ENCODE measurements at regions not wholly inside any gene's neighbourhood (a gene's known extent, or its start where the extent isn't known, plus 50 kb on each side); places are given as distances from the start of the nearest gene placed in this dataset.

- H3K4me3 ChIP-seq (ENCODE audit: low read depth, low read length, poor library complexity, severe bottlenecking), result no peak overlapping the region
- BruUV-seq (replicated peaks), result no TSS peak
- TF ChIP-seq CTCF (conservative IDR thresholded peaks at IDR 0.05; ENCODE audit: low read length), result no peak
- no peak for TF ChIP-seq EZH2phosphoT487 (IDR thresholded peaks at IDR 0.05; ENCODE audit: borderline replicate concordance, low read depth, low read length)
- no peak overlapping the region for H3K27ac ChIP-seq (ENCODE audit: low read depth, low read length, poor library complexity, severe bottlenecking)
- no peaks in the 10 kb centered on the region for H3K4me1 ChIP-seq (ENCODE audit: insufficient read depth, low read length, poor library complexity, severe bottlenecking)
- no peaks in the 10 kb centered on the region for H3K79me2 ChIP-seq (ENCODE audit: insufficient read depth, low read depth, low read length)
- H3K36me3 ChIP-seq (ENCODE audit: insufficient read depth, low read length), result no peaks in the 10 kb centered on the region
- H3K9me3 ChIP-seq (ENCODE audit: low read length), result no peaks in the 10 kb centered on the region
- DNase-seq (ENCODE audit: low spot score), result no peak
- CTCF ChIA-PET (ENCODE audit: unreplicated experiment), result no interaction called here
- H2AFZ ChIP-seq (ENCODE audit: low read length), result no peak overlapping the region
- no peaks in the 10 kb centered on the region for H4K20me1 ChIP-seq (ENCODE audit: insufficient read depth, low read length)
- intact Hi-C loops (cut with micrococcal nuclease; ENCODE audit: unreplicated experiment), result no loop called here
- H3K9me2 ChIP-seq (ENCODE audit: insufficient read depth, low read length), result no peaks in the 10 kb centered on the region
- no peak overlapping the region for H3K4me2 ChIP-seq (ENCODE audit: low read length)
- POLR2A ChIA-PET, result no interaction called here
These were observed 385.3 kb upstream of the WWC1 start for GRCh38 chr5:167905919-167906853.

GRCh38 chr5:167908606-167909005, 382.8 kb upstream of the WWC1 start:
- no peak for TF ChIP-seq CTCF (conservative IDR thresholded peaks at IDR 0.05; ENCODE audit: low read length)
- no peak for TF ChIP-seq EZH2phosphoT487 (IDR thresholded peaks at IDR 0.05; ENCODE audit: borderline replicate concordance, low read depth, low read length)
- H3K27ac ChIP-seq (ENCODE audit: low read depth, low read length, poor library complexity, severe bottlenecking), result no peak overlapping the region
- CTCF ChIA-PET (ENCODE audit: unreplicated experiment), result no interaction called here
- DNase-seq (ENCODE audit: low spot score), result no peak
- H3K4me3 ChIP-seq (ENCODE audit: low read depth, low read length, poor library complexity, severe bottlenecking), result no peak overlapping the region
- no peaks in the 10 kb centered on the region for H3K9me2 ChIP-seq (ENCODE audit: insufficient read depth, low read length)
- H2AFZ ChIP-seq (ENCODE audit: low read length), result no peak overlapping the region
- H3K4me1 ChIP-seq (ENCODE audit: insufficient read depth, low read length, poor library complexity, severe bottlenecking), result no peaks in the 10 kb centered on the region
- POLR2A ChIA-PET, result no interaction called here
- intact Hi-C loops (cut with micrococcal nuclease; ENCODE audit: unreplicated experiment), result no loop called here
- H3K36me3 ChIP-seq (ENCODE audit: insufficient read depth, low read length), result no peaks in the 10 kb centered on the region
- H3K9me3 ChIP-seq (ENCODE audit: low read length), result no peaks in the 10 kb centered on the region
- no peaks in the 10 kb centered on the region for H3K79me2 ChIP-seq (ENCODE audit: insufficient read depth, low read depth, low read length)
- BruUV-seq (replicated peaks), result no TSS peak
- H4K20me1 ChIP-seq (ENCODE audit: insufficient read depth, low read length), result no peaks in the 10 kb centered on the region
- no peak overlapping the region for H3K4me2 ChIP-seq (ENCODE audit: low read length)

- no peak for DNase-seq (ENCODE audit: low spot score)
- ChIA-PET POLR2A (no interaction called here), CTCF (ENCODE audit: unreplicated experiment) (no interaction called here)
- Histone ChIP-seq H3K9me3 (ENCODE audit: low read length) (no peaks in the 10 kb centered on the region), H3K9me2 (ENCODE audit: insufficient read depth, low read length) (no peaks in the 10 kb centered on the region), H3K4me2 (ENCODE audit: low read length) (no peak overlapping the region), H3K4me3 (ENCODE audit: low read depth, low read length, poor library complexity, severe bottlenecking) (no peak overlapping the region), H4K20me1 (ENCODE audit: insufficient read depth, low read length) (no peaks in the 10 kb centered on the region), H3K27ac (ENCODE audit: low read depth, low read length, poor library complexity, severe bottlenecking) (no peak overlapping the region), H3K79me2 (ENCODE audit: insufficient read depth, low read depth, low read length) (no peaks in the 10 kb centered on the region), H3K4me1 (ENCODE audit: insufficient read depth, low read length, poor library complexity, severe bottlenecking) (no peaks in the 10 kb centered on the region), H2AFZ (ENCODE audit: low read length) (no peak overlapping the region), H3K36me3 (ENCODE audit: insufficient read depth, low read length) (no peaks in the 10 kb centered on the region)
- no TSS peak for BruUV-seq (replicated peaks)
- TF ChIP-seq EZH2phosphoT487 (IDR thresholded peaks at IDR 0.05; ENCODE audit: borderline replicate concordance, low read depth, low read length) (no peak), CTCF (conservative IDR thresholded peaks at IDR 0.05; ENCODE audit: low read length) (no peak)
- intact Hi-C loops (cut with micrococcal nuclease; ENCODE audit: unreplicated experiment), result no loop called here
These were observed 378.3 kb upstream of the WWC1 start for GRCh38 chr5:167912941-167913665.
